ENCODE measurements at regions not wholly inside any gene's neighbourhood (a gene's known extent, or its start where the extent isn't known, plus 50 kb on each side); places are given as distances from the start of the nearest gene placed in this dataset.
A peak's percentile ranks its signal among the peaks of the same experiment; 100 is the strongest.

- H3K27ac Mint-ChIP-seq = no peak overlapping the region
- no peaks in the 10 kb centered on the region for H3K9me3 Mint-ChIP-seq
- ATAC-seq (no peak), DNase-seq (ENCODE audit: low spot score in 2 of 2) (no peak)
- no peaks in the 10 kb centered on the region for H3K36me3 Mint-ChIP-seq
Observed at GRCh38 chr1:17893891-17894631, 138.9 kb downstream of the ACTL8 start.

DNA sequence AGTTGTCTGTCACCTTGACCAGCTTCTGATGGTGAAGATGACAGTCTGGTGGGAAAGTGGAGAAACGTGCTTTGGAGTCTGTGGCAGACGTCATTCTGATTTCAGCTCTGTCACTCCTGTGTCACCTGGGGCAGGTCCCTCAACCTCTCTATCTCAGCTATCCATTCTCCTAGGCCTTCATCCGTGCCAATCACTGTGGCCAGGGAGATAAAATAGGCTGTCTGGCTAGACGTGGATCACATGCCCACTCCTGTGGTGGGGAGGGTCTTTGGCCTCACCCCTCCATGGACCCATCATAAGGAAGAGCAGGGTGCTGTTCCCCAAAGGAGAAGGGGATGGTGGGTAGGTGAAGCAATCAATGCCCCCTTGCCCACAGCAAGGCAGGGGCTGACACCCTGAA, 140.3 kb downstream of the ACTL8 start:
- no peak for ATAC-seq
- Mint-ChIP-seq H3K9me3 (no peaks in the 10 kb centered on the region), H3K36me3 (no peaks in the 10 kb centered on the region), H3K27ac (no peak overlapping the region)
- DNase-seq (ENCODE audit: low spot score in 2 of 2) = no peak

GRCh38 chr1:17895986-17896385, 140.9 kb downstream of the ACTL8 start:
- Mint-ChIP-seq H3K27ac (peak overlapping the region in 1 of 2 donors; percentile 26), H3K9me3 (no peaks in the 10 kb centered on the region), H3K36me3 (no peaks in the 10 kb centered on the region)
- DNase-seq (ENCODE audit: low spot score in 2 of 2) (no peak), ATAC-seq (no peak)

DNA sequence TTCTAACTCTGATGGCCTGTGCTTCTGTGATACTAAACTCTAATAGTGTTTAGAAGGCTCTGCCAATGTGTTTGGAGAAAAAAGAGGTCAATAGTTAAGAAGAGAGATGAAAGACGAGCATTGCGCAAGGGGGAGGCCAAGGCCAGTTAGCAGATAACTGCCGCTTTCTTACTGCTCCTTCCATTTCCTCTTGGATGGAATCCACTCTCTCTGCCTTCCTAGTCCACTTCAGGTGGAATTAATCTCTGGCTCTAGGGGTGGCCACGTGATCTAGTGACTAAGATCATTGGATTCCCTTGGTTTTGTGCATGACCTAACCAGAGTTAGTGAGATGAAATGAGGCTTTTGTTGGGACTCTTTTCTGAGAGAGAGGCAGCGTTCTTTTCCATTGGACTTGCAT, 148.3 kb downstream of the ACTL8 start:
- Mint-ChIP-seq H3K36me3 (no peaks in the 10 kb centered on the region), H3K27ac (no peak overlapping the region), H3K9me3 (peaks cover 0 to 3% of the 10 kb centered on the region in 2 donors)
- DNase-seq (ENCODE audit: low spot score in 2 of 2) = no peak
- no peak for ATAC-seq

- ATAC-seq = no peak
- DNase-seq (ENCODE audit: low spot score in 2 of 2) = no peak
- Mint-ChIP-seq H3K27ac (no peak overlapping the region), H3K9me3 (peaks cover 0 to 3% of the 10 kb centered on the region in 2 donors), H3K36me3 (no peaks in the 10 kb centered on the region)
Observed at GRCh38 chr1:17904290-17904689, 149.2 kb downstream of the ACTL8 start.

DNA sequence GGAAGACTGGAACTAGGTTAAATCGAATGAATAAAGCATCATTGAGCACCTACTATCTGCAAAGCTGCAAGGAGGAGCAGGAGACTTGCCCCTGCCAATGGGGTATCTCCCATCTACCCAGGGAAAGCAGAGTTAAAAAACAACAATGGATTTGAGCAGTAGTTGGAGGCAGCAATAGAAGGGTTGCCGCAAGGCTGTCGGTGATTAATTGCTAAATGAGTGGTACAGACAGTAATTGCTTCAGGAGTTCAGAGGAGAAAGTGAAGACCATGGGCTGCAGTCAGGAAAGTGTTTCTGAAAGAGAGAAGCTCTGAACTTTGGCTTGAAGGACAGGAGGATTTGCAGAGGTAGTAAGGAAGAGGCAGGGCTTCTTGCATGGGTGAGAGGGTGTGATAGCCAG, 152.9 kb downstream of the ACTL8 start:
- Mint-ChIP-seq H3K27ac (no peak overlapping the region), H3K36me3 (no peaks in the 10 kb centered on the region), H3K9me3 (peaks cover 0 to 3% of the 10 kb centered on the region in 2 donors)
- no peak for DNase-seq (ENCODE audit: low spot score in 2 of 2)
- ATAC-seq = no peak

DNA sequence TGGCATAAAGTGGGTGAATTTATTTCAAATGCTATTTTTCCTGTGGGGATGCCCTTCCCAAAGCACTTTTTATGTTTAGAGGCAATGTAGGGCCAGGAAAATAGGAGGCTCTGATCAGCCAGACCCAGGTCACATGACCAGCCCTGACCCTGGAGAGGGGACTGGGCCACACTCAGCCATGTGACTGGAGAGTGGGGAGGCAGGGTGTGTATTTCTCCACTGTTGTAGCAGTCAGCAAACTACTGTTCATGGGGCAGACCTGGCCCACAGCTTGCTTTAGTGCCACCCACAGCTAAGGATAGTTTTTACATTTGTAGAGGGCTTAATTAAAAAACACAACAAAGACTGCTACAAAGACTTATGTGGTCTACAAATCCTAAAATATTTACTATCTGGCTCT, 153.8 kb downstream of the ACTL8 start:
- Mint-ChIP-seq H3K27ac (no peak overlapping the region), H3K36me3 (no peaks in the 10 kb centered on the region), H3K9me3 (peaks cover 0 to 3% of the 10 kb centered on the region in 2 donors)
- DNase-seq (ENCODE audit: low spot score in 2 of 2) (no peak), ATAC-seq (no peak)

GRCh38 chr1:17909634-17910033, 154.5 kb downstream of the ACTL8 start:
- Mint-ChIP-seq H3K27ac (no peak overlapping the region), H3K9me3 (no peaks in the 10 kb centered on the region), H3K36me3 (no peaks in the 10 kb centered on the region)
- DNase-seq (ENCODE audit: low spot score in 2 of 2) = no peak
- ATAC-seq = no peak

DNA sequence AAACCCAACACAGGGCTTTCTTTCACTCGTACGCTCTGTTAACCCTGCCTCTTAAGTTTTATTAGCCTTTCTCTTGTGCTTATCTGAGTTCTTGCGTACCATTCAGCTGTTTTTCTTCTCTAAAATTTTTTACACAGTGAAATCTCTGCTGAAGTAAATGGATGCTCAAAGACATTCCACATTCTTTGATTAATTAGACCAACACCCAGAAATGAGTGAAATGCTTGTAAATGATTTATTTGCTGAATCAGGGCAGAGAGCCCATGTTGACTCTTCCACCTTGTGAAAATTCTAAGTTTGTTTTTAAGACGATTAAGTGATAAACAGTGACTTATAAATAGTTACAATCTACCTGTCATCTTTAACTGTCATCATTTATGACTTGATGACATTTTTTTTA, 156.7 kb downstream of the ACTL8 start:
- Mint-ChIP-seq H3K36me3 (no peaks in the 10 kb centered on the region), H3K27ac (no peak overlapping the region), H3K9me3 (no peaks in the 10 kb centered on the region)
- no peak for ATAC-seq
- no peak for DNase-seq (ENCODE audit: low spot score in 2 of 2)

- no peaks in the 10 kb centered on the region for H3K36me3 Mint-ChIP-seq
- DNase-seq (ENCODE audit: low spot score in 2 of 2) (no peak), ATAC-seq (no peak)
- no peaks in the 10 kb centered on the region for H3K9me3 Mint-ChIP-seq
- H3K27ac Mint-ChIP-seq = no peak overlapping the region
Observed at GRCh38 chr1:17912491-17912890, 157.4 kb downstream of the ACTL8 start.

DNA sequence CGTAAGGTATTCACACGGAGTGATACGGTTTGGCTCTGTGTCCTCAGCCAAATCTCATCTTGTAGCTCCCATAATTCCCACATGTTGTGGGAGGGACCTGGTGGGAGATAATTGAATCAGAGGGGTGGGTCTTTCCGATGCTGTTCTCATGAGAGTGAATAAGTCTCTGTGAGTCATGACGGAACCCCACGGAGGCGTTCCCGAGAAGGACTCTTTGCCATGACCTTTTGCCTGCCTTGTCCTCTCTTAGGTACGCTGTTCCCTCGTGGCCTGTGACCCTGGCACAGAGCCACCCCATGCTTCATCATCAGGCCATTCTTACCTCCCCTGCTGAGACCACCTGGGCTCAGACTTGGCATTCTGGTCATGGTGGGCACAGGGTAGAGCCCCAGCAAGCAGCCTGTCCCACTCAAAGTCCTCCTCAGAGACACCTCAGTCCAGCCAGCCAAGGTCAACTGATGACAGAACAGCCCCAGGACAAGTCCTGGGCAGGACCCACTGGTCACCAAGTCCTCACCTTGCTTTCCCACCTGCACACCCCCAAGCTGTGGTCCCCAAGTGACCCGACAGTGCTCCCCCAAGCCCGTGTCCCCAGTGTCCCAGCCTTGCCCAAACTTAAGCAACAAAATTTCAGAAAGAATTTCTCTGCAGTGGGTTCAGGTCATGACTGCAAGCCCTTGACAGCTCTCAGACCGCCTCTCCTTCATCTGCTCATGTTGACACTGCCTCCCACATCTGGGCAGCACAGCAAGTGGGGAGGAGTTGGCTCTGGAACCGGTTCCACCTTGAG, 158.4 kb downstream of the ACTL8 start:
- Mint-ChIP-seq H3K9me3 (no peaks in the 10 kb centered on the region), H3K27ac (no peak overlapping the region)

GRCh38 chr1:17914131-17914530, 159.0 kb downstream of the ACTL8 start:
- Mint-ChIP-seq H3K27ac (no peak overlapping the region), H3K36me3 (no peaks in the 10 kb centered on the region), H3K9me3 (no peaks in the 10 kb centered on the region)
- ATAC-seq (no peak), DNase-seq (ENCODE audit: low spot score in 2 of 2) (no peak)

More for the DNA sequence above, 158.4 kb downstream of the ACTL8 start:
- ATAC-seq (no peak), DNase-seq (ENCODE audit: low spot score in 2 of 2) (no peak)
- no peaks in the 10 kb centered on the region for H3K36me3 Mint-ChIP-seq

DNA sequence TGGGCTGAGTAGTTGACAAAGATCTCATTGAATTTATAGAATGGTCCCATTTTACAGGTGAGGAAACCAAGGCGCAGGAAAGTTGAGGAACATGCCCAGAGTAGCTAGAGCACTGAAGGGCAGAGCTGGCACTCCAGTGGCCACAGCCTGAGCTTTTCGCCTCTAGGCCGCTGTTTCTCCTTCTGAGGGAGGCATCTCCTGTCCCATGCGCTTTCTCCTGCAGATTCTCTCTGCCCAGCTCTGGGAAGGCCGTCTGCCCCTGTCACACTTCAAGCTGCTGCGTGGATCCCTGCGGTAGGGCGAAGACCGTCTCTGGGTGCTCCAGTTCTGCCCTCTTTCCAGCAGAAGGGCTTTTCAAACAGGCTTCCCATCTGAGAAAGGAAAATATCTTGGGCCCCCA, 159.9 kb downstream of the ACTL8 start:
- no peak for DNase-seq (ENCODE audit: low spot score in 2 of 2)
- Mint-ChIP-seq H3K9me3 (no peaks in the 10 kb centered on the region), H3K36me3 (no peaks in the 10 kb centered on the region), H3K27ac (no peak overlapping the region)
- ATAC-seq = no peak

DNA sequence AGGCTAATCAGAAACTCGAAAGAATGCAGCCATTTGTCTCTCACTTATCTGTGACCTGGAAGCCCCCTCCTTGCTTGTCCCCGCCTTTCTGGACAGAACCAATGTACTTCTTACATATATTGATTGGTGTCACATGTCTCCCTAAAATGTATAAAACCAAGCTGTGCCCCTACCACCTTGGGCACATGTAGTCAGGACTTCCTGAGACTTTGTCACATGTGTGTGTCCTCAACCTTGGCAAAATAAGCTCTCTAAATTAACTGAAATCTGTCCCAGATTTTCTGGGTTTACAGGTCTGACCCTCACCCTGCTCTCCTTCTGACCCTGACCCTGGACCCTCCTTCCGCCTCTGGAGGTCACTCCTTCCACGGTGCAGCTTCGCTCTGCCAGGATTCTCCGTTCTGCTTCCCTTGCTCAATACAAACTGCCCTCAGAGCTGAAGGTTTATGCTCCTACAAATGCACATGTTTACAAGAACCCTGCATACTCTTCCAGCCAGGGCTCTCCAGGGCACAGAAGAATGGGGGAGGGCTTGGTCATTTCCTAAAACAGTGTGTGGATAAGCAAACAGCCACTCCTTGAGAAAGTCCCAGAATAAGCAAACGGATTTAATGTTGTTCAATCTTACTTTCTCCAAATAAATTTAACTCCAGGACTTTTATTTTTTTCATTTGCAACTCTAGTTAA, 160.5 kb downstream of the ACTL8 start:
- Mint-ChIP-seq H3K9me3 (no peaks in the 10 kb centered on the region), H3K36me3 (no peaks in the 10 kb centered on the region), H3K27ac (no peak overlapping the region)
- ATAC-seq = no peak
- no peak for DNase-seq (ENCODE audit: low spot score in 2 of 2)

DNA sequence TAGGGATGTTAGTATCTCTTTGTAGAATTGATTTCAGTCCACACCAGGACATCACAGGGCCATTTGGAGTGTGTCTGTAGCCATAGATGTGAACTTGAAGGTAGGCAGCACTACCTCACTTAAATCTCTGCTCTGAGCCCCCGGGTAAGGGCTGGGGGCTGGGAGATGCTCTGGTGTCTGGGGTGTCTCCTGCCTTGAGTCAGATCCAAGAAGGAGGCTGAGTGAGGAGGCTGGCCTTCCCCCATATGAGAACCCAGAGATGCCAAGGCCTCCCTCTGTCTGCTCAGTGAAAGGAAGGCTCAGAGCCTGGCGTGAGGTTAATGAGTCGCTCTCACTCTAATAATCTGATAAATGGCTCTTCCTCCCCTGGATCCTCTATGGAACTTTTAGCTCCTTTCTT, 161.6 kb downstream of the ACTL8 start:
- H3K27ac Mint-ChIP-seq = no peak overlapping the region
- no peaks in the 10 kb centered on the region for H3K36me3 Mint-ChIP-seq
- no peaks in the 10 kb centered on the region for H3K9me3 Mint-ChIP-seq
- ATAC-seq (no peak), DNase-seq (ENCODE audit: low spot score in 2 of 2) (no peak)

DNA sequence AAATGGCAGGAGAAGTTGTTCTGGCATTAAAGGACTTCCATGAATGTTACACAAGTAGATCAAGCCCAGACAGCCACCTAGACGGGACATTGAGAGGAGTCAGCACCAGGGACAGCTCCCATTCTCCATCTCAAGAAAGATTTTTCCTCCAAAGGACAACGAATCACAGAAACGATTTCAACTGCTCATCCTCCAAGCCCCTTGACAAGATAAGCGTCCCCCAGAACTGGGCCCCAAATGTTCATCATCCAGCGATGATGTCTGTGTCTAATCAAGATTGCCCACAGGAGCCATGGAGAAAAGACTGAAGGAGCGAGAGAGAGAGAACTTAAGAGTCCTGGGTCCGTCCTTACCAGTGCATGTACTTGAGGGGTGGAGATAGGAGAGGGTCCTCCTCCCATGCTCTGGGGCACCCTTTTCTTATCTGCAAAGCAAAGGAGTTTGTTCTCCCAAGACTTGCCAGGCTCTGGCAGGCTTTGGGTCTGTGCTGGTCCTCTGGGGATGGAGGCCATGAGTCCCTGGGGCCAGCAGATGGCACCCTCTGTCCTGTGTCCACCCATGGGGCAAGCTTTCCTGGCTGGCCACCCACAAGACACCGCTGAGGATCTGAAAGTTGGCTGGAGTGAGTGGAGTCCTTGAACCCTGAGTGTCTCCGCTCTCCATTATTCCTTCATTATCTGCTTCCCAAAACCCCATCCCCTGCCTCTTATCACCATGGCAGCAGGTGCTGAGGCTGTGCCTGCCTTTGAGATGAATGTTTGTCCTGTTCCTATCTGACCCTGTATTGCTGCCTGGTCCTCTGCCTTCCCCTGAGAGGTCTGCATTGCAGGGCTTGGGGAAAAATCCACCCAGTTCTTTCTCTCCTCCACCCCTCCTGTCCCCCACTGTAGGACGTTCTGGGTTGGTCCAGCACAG, 164.6 kb downstream of the ACTL8 start:
- ATAC-seq (no peak), DNase-seq (ENCODE audit: low spot score in 2 of 2) (no peak)
- Mint-ChIP-seq H3K9me3 (no peaks in the 10 kb centered on the region), H3K27ac (no peak overlapping the region), H3K36me3 (no peaks in the 10 kb centered on the region)

Measured in activated naive CD4-positive, alpha-beta T cell treated with anti-CD3 and anti-CD28 coated beads, Interleukin-2, amount 50 U/mL, for 72 hours (primary cell).